B cell (primary cell): ENCODE measurements at regions not wholly inside any gene's neighbourhood (a gene's known extent, or its start where the extent isn't known, plus 50 kb on each side); places are given as distances from the start of the nearest gene placed in this dataset.

Experiments used
- ATAC-seq: fragments of 200-7000 bp; cut with Tn5 transposase; one replicate; pipeline ENCODE4 v1.10.0; 2021; ENCODE audit warnings: low read depth, mild to moderate bottlenecking, moderate number of reproducible peaks, moderate library complexity
- CTCF ChIA-PET: fragments of 350-600 bp; sonication (Branson Sonifier 250); formaldehyde crosslinking; loops from one replicate; lab custom pipeline; 2021; ENCODE audit warnings: antibody characterized with exemption, inconsistent platforms; lab: Charles Lee
- POLR2A ChIA-PET: fragments of 350-600 bp; sonication (Branson Sonifier 250); formaldehyde crosslinking; loops from one replicate; lab custom pipeline; 2021; ENCODE audit warnings: antibody characterized with exemption; lab: Charles Lee
- DNase-seq: peaks from one replicate; pipeline ENCODE4 v3.0.0; 2013
- H2AFZ ChIP-seq: 2 replicates; pipeline ENCODE4 v1.6.1; 2012; ENCODE audit warnings: mild to moderate bottlenecking, low read depth, low read length; ENCODE audit not compliant: insufficient read depth, poor library complexity, severe bottlenecking
- H3K27ac ChIP-seq, 2 donors: 1 replicate in 1 of 2; 2 replicates in 1 of 2; pipeline ENCODE4 v1.5.1; 2012 to 2013; ENCODE audit warnings: low read length in 2 of 2, mild to moderate bottlenecking in 2 of 2, moderate library complexity in 1 of 2
- H3K27me3 ChIP-seq, 4 experiments: fragments of 200-600 bp in 1 of 4; sonication (generic) in 1 of 4; replicated peaks in 1 of 4; 1 replicate in 2 of 4; 2 replicates in 2 of 4; pipeline versions ENCODE4 v1.6.1 to v1.7.0; 2013 to 2016; ENCODE audit warnings: low read length in 3 of 4, mild to moderate bottlenecking in 2 of 4, mixed read lengths in 1 of 4, moderate library complexity in 1 of 4; ENCODE audit not compliant: insufficient read depth in 4 of 4, control insufficient read depth in 3 of 4; ENCODE audit errors: control extremely low read depth in 1 of 4
- H3K36me3 ChIP-seq, 2 experiments: replicated peaks in 1 of 2; 1 replicate in 1 of 2; 2 replicates in 1 of 2; pipeline versions ENCODE4 v1.6.1 to v1.7.1; 2013; ENCODE audit warnings: low read length in 1 of 2; ENCODE audit not compliant: insufficient read depth in 2 of 2, control insufficient read depth in 1 of 2; ENCODE audit errors: control extremely low read depth in 1 of 2, extremely low read depth in 1 of 2
- H3K4me1 ChIP-seq, 2 donors: fragments of 200-600 bp in 1 of 2; sonication (generic) in 1 of 2; 1 replicate in 1 of 2; 2 replicates in 1 of 2; pipeline versions ENCODE4 v1.5.1 to v1.6.1; 2013 to 2017; ENCODE audit warnings: low read length in 2 of 2; ENCODE audit not compliant: control insufficient read depth in 2 of 2, insufficient read depth in 2 of 2
- H3K4me2 ChIP-seq: replicated peaks from 2 replicates; pipeline ENCODE3; 2012; ENCODE audit warnings: mild to moderate bottlenecking, low read depth, low read length; ENCODE audit not compliant: poor library complexity, severe bottlenecking
- H3K4me3 ChIP-seq, 5 experiments: fragments of 200-600 bp in 1 of 5; sonication (generic) in 1 of 5; 1 replicate in 3 of 5; 2 replicates in 2 of 5; pipeline versions ENCODE4 v1.5.1 to v1.7.0; 2011 to 2016; ENCODE audit warnings: low read length in 4 of 5, mild to moderate bottlenecking in 4 of 5, low read depth in 2 of 5, control low read depth in 1 of 5, moderate library complexity in 1 of 5; ENCODE audit not compliant: insufficient read depth in 1 of 5; ENCODE audit errors: control extremely low read depth in 1 of 5, extremely low read depth in 1 of 5
- H3K79me2 ChIP-seq: fragments of 200-600 bp; sonication (generic); one replicate; pipeline ENCODE4 v1.6.0; 2016; ENCODE audit warnings: low read length; ENCODE audit not compliant: control insufficient read depth, insufficient read depth
- H3K9ac ChIP-seq: fragments of 200-600 bp; sonication (generic); 2 replicates; pipeline ENCODE4 v1.6.1; 2017; ENCODE audit warnings: mild to moderate bottlenecking, low read length, moderate library complexity
- H3K9me3 ChIP-seq, 3 donors: one replicate each; pipeline versions ENCODE4 v1.6.1 to v1.7.1; 2013; ENCODE audit warnings: low read length in 2 of 3; ENCODE audit not compliant: control insufficient read depth in 2 of 3, insufficient read depth in 1 of 3; ENCODE audit errors: control extremely low read depth in 1 of 3
- H4K20me1 ChIP-seq: 2 replicates; pipeline ENCODE4 v1.6.0; 2012; ENCODE audit warnings: mild to moderate bottlenecking, low read length; ENCODE audit not compliant: insufficient read depth, control insufficient read depth, poor library complexity, severe bottlenecking
- H3K27ac Mint-ChIP-seq: one replicate; pipeline ENCODE4 v1.8.0; 2021; ENCODE audit warnings: mixed read lengths
- H3K27me3 Mint-ChIP-seq: one replicate; pipeline ENCODE4 v1.8.0; 2021; ENCODE audit warnings: mixed read lengths
- H3K4me1 Mint-ChIP-seq: one replicate; pipeline ENCODE4 v1.8.0; 2021; ENCODE audit warnings: mixed read lengths
- H3K4me3 Mint-ChIP-seq: one replicate; pipeline ENCODE4 v1.8.0; 2021; ENCODE audit warnings: mixed read lengths
- H3K9me3 Mint-ChIP-seq: one replicate; pipeline ENCODE4 v1.8.0; 2022; ENCODE audit warnings: mixed read lengths; ENCODE audit not compliant: insufficient read depth
- EZH2 ChIP-seq: IDR thresholded peaks from 2 replicates; pipeline ENCODE4 v1.6.1; 2012; ENCODE audit warnings: borderline replicate concordance, low read depth, mild to moderate bottlenecking, moderate library complexity, low read length; ENCODE audit not compliant: insufficient read depth, poor library complexity, severe bottlenecking
- WGBS: methylation state at CpG from one replicate; pipeline ENCODE4 v1.1.5; 2013; ENCODE audit warnings: missing lambda C conversion rate; ENCODE audit not compliant: insufficient coverage; 5-methylcytosine and 5-hydroxymethylcytosine counted together
- intact Hi-C: fragments of 100-400 bp; cut with micrococcal nuclease; formaldehyde crosslinking; loops from one replicate; pipeline ENCODE4 v1.10.0; 2022
- TF ChIP-seq, protein P1 (sequence below): fragments of 200-600 bp; IDR thresholded peaks from one replicate; pipeline ENCODE4 v1.8.0; 2022; ENCODE audit warnings: antibody characterized with exemption, mild to moderate bottlenecking

DNA sequence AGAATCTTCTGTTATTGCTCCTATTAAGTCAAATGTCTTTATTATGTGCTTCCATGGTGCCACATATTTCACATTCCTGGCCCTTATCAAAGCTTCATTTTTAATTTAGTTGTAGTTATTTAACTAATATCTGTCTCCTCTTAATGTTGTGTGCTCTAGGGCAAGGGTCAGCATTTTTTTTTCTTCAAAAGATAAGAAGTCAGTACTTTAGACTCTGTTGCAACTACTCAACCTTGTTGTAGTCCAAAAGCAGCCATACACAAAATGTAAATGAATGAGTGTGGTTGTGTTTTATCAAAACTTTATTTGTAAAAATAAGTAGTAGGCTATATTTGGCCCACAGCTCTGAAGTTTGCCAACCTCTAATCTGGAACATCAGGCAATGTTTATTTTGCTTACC is 394.7 kb upstream of the CBLB start:
- ATAC-seq: no peak
- H4K20me1 ChIP-seq: no peaks in the 10 kb centered on the region
- TF ChIP-seq EZH2: no peak
- TF ChIP-seq, protein P1, sequence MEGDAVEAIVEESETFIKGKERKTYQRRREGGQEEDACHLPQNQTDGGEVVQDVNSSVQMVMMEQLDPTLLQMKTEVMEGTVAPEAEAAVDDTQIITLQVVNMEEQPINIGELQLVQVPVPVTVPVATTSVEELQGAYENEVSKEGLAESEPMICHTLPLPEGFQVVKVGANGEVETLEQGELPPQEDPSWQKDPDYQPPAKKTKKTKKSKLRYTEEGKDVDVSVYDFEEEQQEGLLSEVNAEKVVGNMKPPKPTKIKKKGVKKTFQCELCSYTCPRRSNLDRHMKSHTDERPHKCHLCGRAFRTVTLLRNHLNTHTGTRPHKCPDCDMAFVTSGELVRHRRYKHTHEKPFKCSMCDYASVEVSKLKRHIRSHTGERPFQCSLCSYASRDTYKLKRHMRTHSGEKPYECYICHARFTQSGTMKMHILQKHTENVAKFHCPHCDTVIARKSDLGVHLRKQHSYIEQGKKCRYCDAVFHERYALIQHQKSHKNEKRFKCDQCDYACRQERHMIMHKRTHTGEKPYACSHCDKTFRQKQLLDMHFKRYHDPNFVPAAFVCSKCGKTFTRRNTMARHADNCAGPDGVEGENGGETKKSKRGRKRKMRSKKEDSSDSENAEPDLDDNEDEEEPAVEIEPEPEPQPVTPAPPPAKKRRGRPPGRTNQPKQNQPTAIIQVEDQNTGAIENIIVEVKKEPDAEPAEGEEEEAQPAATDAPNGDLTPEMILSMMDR: no peak
- no peaks in the 10 kb centered on the region for H3K27me3 Mint-ChIP-seq
- no peak overlapping the region for H3K27ac Mint-ChIP-seq
- POLR2A ChIA-PET: no interaction called here
- no peak overlapping the region for H3K4me3 ChIP-seq
- intact Hi-C loops: no loop called here
- H3K27me3 ChIP-seq: no peaks in the 10 kb centered on the region
- DNase-seq: no peak
- H3K36me3 ChIP-seq: no peaks in the 10 kb centered on the region
- peaks cover 0 to 2% (median 0%) of the 10 kb centered on the region in 3 donors for H3K9me3 ChIP-seq
- H3K27ac ChIP-seq: no peak overlapping the region
- CTCF ChIA-PET: no interaction called here
- H2AFZ ChIP-seq: no peak overlapping the region
- no peak overlapping the region for H3K4me3 Mint-ChIP-seq
- H3K9ac ChIP-seq: no peak overlapping the region
- H3K4me2 ChIP-seq: no peak overlapping the region
- H3K4me1 Mint-ChIP-seq: peaks cover 15% of the 10 kb centered on the region
- peaks cover 4% of the 10 kb centered on the region for H3K9me3 Mint-ChIP-seq
- peaks cover 9 to 12% of the 10 kb centered on the region in 2 donors for H3K4me1 ChIP-seq
- H3K79me2 ChIP-seq: no peaks in the 10 kb centered on the region

DNA sequence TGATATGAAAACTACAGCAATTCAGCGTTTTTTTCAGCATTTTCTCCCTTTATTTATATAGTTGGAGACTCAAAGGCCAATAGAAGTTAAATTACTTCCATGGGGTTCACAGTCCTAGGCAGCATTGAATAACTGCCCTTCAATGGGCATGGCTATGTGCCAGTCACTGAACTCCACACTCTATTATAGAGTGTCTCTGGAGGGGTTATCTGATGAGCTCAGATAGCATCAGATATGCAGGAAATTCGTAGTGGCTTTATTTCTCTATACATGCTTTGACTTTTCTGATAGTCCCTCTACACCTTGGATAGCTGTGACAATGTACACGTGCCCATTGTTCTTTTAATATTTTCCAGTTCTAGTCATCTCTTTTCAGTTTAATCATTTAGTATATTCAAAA is 396.9 kb upstream of the CBLB start:
- Histone ChIP-seq H3K9me3 (peaks cover 0 to 3% (median 0%) of the 10 kb centered on the region in 3 donors), H2AFZ (peak overlapping the region; percentile 23), H3K27ac (no peak overlapping the region), H3K4me2 (no peak overlapping the region), H3K36me3 (no peaks in the 10 kb centered on the region), H3K4me3 (no peak overlapping the region), H3K27me3 (no peaks in the 10 kb centered on the region), H3K79me2 (no peaks in the 10 kb centered on the region), H3K4me1 (peaks cover 24 to 31% of the 10 kb centered on the region in 2 donors), H3K9ac (no peak overlapping the region), H4K20me1 (no peaks in the 10 kb centered on the region)
- intact Hi-C loops: no loop called here
- WGBS: no CpG with 5 or more reads among the region's 3 CpGs
- TF ChIP-seq, protein P1: no peak
- TF ChIP-seq EZH2: no peak
- no peak for DNase-seq
- Mint-ChIP-seq H3K9me3 (peaks cover 4% of the 10 kb centered on the region), H3K4me3 (no peak overlapping the region), H3K27ac (no peak overlapping the region), H3K27me3 (no peaks in the 10 kb centered on the region), H3K4me1 (peaks cover 30% of the 10 kb centered on the region)
- ChIA-PET POLR2A (no interaction called here), CTCF (interaction anchor here (1.7 kb wide), 1 partner anchor 9 kb away, joined by 6 read pairs; no protein-coding TSS in a partner anchor)
- ATAC-seq: no peak
